ENCODE measurements at regions not wholly inside any gene's neighbourhood (a gene's known extent, or its start where the extent isn't known, plus 50 kb on each side); places are given as distances from the start of the nearest gene placed in this dataset.
A peak's percentile ranks its signal among the peaks of the same experiment; 100 is the strongest.
"Not testable (repeated sequence)": the region's sequence is repeated elsewhere in the genome, so short reads cannot be mapped to it uniquely, and the experiment has no call there.

DNA sequence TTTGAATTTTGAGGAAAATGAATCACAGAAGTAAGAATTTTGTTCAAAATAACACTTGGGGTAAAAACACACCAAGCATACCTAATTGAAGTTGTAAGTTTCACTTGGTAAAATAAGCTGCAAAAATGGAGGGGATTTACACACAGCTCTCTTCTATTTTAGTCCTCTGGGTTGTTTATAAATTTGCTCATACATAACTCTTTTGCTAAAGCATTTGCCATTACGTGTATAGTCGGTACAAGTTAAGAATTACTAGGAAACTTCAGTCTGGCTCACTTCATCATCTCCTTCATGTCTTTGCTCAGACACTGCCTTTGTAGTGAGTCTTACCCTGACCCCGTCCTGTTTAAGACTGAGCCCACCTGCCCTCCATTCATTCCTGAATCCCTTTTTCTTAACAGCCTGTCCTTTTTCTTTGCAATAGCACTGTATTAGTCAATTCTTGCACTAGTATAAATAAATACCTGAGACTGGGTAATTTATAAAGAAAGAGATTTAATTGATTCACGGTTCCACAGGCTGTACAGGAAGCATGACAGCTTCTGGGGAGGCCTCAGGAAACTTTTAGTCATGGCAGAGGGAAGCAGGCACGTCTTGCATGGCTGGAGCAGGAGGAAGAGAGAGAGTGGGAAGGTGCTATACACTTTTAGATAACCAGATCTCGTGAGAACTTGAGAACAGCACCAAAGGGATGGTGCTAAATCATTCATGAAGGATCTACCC, 451.1 kb downstream of the PCNX1 start:
- H3K4me1 ChIP-seq: peaks cover 16 to 88% (median 62%) of the 10 kb centered on the region in 6 donors
- H3K27me3 ChIP-seq (replicated peaks in 1 of 7): no peaks in the 10 kb centered on the region
- WGBS, 5 donors: 47 to 63% (median 62%) methylated on average over 6 of the region's 6 CpGs
- no peak overlapping the region for H3K4me3 ChIP-seq
- TF ChIP-seq POLR2A (IDR thresholded peaks at IDR 0.05) (no peak), POLR2AphosphoS5 (IDR thresholded peaks at IDR 0.05) (no peak)
- TF ChIP-seq, protein P1, sequence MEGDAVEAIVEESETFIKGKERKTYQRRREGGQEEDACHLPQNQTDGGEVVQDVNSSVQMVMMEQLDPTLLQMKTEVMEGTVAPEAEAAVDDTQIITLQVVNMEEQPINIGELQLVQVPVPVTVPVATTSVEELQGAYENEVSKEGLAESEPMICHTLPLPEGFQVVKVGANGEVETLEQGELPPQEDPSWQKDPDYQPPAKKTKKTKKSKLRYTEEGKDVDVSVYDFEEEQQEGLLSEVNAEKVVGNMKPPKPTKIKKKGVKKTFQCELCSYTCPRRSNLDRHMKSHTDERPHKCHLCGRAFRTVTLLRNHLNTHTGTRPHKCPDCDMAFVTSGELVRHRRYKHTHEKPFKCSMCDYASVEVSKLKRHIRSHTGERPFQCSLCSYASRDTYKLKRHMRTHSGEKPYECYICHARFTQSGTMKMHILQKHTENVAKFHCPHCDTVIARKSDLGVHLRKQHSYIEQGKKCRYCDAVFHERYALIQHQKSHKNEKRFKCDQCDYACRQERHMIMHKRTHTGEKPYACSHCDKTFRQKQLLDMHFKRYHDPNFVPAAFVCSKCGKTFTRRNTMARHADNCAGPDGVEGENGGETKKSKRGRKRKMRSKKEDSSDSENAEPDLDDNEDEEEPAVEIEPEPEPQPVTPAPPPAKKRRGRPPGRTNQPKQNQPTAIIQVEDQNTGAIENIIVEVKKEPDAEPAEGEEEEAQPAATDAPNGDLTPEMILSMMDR (IDR thresholded peaks at IDR 0.05 in 8 of 11, conservative IDR thresholded peaks at IDR 0.05 in 3 of 11): no peak
- peak overlapping the region; percentile 0 to 89 (median 74) for H3K27ac ChIP-seq
- intact Hi-C loops (cut with DNase I; ENCODE audit: low total_unique reads): no loop called here
- H3K9me3 ChIP-seq: peaks cover 0 to 6% (median 0%) of the 10 kb centered on the region in 8 donors
- no peak for DNase-seq
- H3K36me3 ChIP-seq: peaks cover 0 to 11% (median 0%) of the 10 kb centered on the region in 6 donors

DNA sequence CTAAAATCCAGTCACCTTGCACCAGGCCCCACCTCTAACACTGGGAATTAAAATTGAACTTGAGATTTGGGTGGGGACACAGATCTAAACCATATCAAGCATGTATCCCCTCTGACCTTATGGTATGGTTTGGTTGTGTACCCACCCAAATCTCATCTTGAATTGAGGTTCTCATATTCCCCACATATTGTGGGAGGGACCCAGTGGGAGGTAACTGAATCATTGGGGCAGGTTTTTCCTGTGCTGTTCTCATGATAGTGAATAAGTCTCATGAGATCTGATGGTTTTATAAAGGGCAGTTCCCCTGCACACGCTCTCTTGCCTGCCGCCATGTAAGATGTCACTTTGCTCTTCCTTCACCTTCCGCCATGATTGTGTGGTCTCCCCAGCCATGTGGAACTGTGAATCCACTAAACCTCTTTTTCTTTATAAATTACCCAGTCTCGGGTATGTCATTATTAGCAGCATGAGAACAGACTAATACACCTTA, 451.7 kb downstream of the PCNX1 start:
- intact Hi-C loops (cut with DNase I; ENCODE audit: low total_unique reads); DNase-seq; H3K27me3 ChIP-seq (replicated peaks in 1 of 7); H3K9me3 ChIP-seq; H3K4me3 ChIP-seq; H3K36me3 ChIP-seq: not testable (repeated sequence)
- WGBS, 5 donors: 83 to 95% (median 94%) methylated on average over 4 of the region's 4 CpGs
- H3K4me1 ChIP-seq: peaks cover 22 to 94% (median 68%) of the 10 kb centered on the region in 6 donors
- H3K27ac ChIP-seq: peak overlapping the region; percentile 0 to 89 (median 74)

DNA sequence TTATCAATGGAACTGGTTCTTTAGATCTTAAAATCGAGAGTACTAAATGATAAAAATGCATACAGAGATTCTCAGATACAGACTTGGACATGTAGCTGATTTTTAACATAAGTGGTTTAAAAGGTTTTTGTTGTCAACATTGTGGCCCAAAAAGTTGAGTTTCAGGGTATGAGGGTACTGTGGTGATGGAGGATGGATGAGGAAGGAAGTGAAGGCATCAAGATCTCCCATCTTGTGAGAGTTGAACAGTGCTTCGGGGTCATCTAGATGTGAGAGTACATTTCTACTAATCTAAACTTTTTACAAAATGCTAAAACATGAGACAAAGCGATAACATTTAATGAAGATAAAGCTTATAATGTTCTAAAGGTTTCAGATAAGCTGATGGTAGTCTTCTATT, 452.6 kb downstream of the PCNX1 start:
- Histone ChIP-seq H3K4me1 (peaks cover 24 to 98% (median 72%) of the 10 kb centered on the region in 6 donors), H3K9me3 (peaks cover 0 to 6% (median 0%) of the 10 kb centered on the region in 8 donors), H3K4me3 (no peak overlapping the region), H3K27ac (peak overlapping the region in 6 of 8 donors; percentile 56 to 89 (median 76)), H3K36me3 (no peaks in the 10 kb centered on the region), H3K27me3 (replicated peaks in 1 of 7) (no peaks in the 10 kb centered on the region)
- TF ChIP-seq POLR2A (IDR thresholded peaks at IDR 0.05): no peak
- TF ChIP-seq, protein P1 (IDR thresholded peaks at IDR 0.05 in 8 of 11, conservative IDR thresholded peaks at IDR 0.05 in 3 of 11): no peak
- no peak for TF ChIP-seq POLR2AphosphoS5 (IDR thresholded peaks at IDR 0.05)
- 90 to 93% (median 91%) methylated on average over 3 of the region's 3 CpGs for WGBS, 5 donors
- no peak for DNase-seq
- intact Hi-C loops (cut with DNase I; ENCODE audit: low total_unique reads): no loop called here

DNA sequence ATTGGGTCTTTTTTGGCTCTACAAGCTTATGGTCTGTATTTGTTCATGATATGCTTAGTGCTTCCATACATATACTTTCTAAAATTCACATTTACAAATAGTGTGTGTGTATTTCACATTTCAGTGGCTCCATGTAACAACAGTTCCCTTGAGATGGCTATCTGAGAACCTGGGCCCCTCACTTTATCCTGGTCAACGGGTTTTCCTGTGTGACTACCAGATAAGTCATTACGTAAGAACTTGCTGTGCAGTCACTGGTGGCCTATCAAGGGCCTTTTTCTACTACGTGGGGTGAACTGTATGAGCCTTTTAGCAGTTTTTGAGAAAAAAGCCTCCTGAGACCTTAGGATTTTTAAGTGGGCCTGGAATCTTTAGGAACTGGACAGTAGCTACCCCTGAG, 454.1 kb downstream of the PCNX1 start:
- TF ChIP-seq POLR2AphosphoS5 (IDR thresholded peaks at IDR 0.05) (no peak), POLR2A (IDR thresholded peaks at IDR 0.05) (no peak)
- TF ChIP-seq, protein P1 (IDR thresholded peaks at IDR 0.05 in 8 of 11, conservative IDR thresholded peaks at IDR 0.05 in 3 of 11): no peak
- Histone ChIP-seq H3K4me3 (no peak overlapping the region), H3K9me3 (peaks cover 0 to 6% (median 0%) of the 10 kb centered on the region in 8 donors), H3K36me3 (no peaks in the 10 kb centered on the region), H3K27ac (peak overlapping the region; percentile 27 to 89 (median 74)), H3K4me1 (peaks cover 17 to 96% (median 68%) of the 10 kb centered on the region in 6 donors), H3K27me3 (replicated peaks in 1 of 7) (no peaks in the 10 kb centered on the region)
- 30 to 55% (median 42%) methylated on average over 3 of the region's 3 CpGs for WGBS, 5 donors
- intact Hi-C loops (cut with DNase I; ENCODE audit: low total_unique reads): no loop called here
- DNase-seq: no peak
